HG03520 (cell line): ENCODE measurements at regions not wholly inside any gene's neighbourhood (a gene's known extent, or its start where the extent isn't known, plus 50 kb on each side); places are given as distances from the start of the nearest gene placed in this dataset.
A peak's percentile ranks its signal among the peaks of the same experiment; 100 is the strongest.
"Not testable (repeated sequence)": the region's sequence is repeated elsewhere in the genome, so short reads cannot be mapped to it uniquely, and the experiment has no call there.

Source experiments
- ATAC-seq: cut with Tn5 transposase; IDR thresholded peaks from one replicate; pipeline ENCODE4 v1.9.1; 2021; ENCODE audit warnings: mild to moderate bottlenecking, moderate library complexity; ENCODE audit not compliant: unreplicated experiment

DNA sequence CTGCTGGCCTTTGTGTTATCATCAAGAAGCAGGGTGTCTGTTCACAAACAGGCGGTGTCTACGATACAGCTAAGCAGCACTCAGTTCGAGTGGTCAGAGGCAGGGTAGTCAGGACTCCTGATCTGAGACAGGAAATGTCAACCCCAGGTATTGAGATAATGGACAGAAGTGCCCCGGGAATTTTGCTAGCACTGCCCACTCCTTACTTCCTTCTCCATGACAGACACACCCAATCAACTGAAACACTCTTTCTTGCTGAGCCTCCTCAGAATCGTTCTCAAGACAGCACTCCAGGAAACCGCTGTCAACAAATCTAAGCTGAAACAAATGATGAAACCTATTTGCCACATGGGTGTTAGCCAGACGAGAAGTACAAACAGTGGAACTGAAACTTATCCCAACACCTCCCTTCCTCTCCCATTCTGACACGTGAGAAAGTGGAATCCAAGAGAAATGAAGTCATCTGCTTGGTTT, 109.3 kb downstream of the GTF2IRD2B start:
- not testable (repeated sequence) for ATAC-seq

- not testable (repeated sequence) for ATAC-seq
These were observed 113.1 kb downstream of the GTF2IRD2B start for GRCh38 chr7:75205367-75206085.

DNA sequence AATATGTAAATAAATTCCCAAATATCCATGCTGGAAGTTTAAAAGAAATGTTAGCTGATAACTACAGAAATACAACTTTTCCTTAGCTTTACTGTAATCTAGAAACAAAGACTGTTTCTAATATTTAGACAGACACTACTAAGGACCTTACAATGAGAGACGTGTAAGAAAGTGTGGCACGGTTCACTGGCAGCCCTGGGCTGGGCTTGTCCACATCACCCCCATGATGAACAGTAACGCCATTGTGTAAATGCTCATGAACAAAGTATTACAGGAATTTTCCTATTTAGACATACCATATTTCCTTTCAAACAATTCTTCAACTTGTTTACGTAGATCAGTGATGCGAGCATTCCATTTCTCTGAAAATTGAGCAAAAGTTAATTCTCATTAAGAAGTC, 123.1 kb downstream of the GTF2IRD2B start:
- ATAC-seq, result not testable (repeated sequence)

- ATAC-seq, result not testable (repeated sequence)
These were observed 124.6 kb downstream of the GTF2IRD2B start for GRCh38 chr7:75216963-75217362.

GRCh38 chr7:75226102-75226501, 133.7 kb downstream of the GTF2IRD2B start:
- not testable (repeated sequence) for ATAC-seq

DNA sequence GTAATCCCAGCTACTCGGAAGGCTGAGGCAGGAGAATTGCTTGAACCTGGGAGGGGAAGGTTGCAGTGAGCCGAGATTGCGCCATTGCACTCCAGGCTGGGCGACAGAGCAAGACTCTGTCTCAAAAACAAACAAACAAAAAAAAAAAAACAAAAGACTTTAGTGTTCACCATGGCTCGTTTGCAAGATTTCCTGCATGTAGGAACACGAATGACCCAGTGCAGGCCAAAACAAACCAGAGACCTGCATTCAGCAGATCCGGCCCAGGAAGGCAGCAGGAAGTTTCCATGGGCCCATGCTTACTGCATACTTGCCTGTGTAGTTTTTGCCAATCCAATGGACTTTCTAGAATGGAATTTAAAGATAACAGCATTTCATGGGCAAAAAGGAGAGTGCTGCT, 137.2 kb downstream of the GTF2IRD2B start:
- ATAC-seq, result not testable (repeated sequence)

- ATAC-seq, result not testable (repeated sequence)
These were observed 138.2 kb downstream of the GTF2IRD2B start for GRCh38 chr7:75230558-75230957.

DNA sequence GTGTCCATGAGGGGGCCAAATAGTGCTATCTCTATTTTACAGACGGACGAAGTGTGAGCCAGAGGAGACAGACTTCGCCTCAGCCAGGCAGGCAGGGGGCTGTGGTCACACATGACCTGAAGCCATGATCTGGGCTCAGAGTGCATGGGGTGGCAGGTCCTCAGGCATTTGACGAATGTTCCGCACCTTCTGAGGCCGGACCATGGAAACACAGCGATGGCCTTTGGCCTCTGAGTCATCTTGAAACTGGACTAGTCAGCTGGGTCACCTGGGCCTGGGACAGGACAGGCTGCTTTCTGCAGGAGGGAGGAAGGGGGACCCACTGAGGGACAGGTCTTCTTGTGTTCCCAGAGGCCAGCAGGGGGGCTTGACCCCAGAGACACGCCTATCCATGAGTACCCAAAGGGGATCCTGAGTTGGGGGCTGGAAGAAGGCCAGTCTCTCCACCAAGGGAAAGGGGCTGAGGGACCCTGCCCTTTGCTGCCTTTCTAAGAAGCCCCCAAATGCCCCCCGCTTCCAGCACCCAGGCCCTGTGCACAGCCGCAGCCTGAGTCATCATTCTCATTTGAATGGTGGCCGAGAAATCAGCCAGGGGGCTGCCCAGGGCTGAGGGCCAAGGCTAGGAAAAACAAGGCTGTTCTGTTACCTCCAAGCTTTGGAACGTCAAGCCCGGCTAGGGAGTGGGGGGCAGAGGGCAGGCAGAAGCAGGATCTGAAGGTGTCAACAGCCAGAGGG, 142.9 kb downstream of the GTF2IRD2B start:
- ATAC-seq, result not testable (repeated sequence)

- not testable (repeated sequence) for ATAC-seq
These were observed 143.4 kb downstream of the GTF2IRD2B start for GRCh38 chr7:75235827-75236167.

DNA sequence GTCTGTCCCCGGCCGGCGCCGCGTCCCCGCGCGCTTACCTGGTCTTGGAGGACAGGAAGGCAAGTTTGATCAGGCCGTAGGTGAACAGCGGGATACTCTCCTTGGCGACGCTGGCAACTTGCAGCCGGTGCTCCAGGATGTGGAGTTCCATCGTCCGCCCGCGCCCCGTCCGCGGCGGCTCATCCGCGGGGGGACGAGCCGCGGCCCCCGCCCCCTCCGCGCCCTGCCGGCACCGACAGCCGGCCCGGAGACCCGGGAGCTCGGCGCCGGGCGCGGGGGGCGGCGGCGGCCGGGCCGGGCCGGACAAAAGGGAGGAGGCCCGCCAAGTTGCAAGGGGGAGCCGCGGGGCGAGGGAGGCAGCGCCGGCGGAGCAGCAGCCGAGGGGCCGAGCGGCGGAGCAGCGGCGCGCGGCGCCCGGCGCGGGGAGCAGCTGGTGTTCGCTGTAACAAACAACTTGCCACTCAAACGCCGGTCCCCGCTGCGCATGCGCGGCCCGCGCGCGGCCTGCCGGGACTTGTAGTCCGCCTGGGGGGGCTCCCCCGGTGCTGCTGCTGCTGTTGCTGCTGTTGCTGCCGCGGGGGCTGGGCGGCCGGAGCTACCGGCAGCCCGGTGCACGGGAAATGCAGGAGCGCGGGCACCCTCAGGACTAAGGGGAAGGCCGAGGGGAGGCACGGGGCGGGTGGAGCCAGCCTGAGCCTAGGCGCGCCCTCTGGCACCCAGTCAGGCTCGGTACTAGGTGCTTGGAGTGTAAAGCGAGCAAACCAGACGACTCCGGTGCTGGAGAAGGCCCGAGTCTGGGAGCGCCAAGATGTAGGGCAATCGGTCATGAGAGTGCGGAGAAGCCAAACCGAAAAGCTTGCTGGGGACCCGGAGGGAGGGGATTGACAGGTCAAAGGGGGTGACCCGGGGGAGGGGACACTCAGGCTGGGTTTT, 145.1 kb downstream of the GTF2IRD2B start:
- ATAC-seq, result peak; percentile 87

DNA sequence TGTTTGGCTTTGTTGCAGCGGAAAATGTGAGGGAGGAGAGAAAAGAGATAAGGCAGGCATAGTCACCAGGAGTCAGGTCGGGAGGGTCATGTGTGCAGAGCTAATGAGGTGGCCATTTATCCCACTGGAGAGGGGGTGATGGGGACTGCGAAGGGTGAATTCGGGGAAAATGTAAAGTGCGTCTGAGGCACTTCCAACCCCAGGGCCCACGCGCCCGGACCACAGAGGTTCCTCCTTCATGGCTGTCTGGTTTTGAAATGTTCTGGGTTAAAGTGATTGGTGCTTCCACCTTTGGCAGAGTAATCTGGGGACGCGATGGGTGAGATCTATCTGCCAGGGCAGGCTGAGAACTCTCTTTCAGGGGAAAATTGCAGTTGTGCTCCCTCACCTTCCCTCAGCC, 145.9 kb downstream of the GTF2IRD2B start:
- not testable (repeated sequence) for ATAC-seq

- not testable (repeated sequence) for ATAC-seq
These were observed 151.2 kb downstream of the GTF2IRD2B start for GRCh38 chr7:75243638-75244037.

- ATAC-seq, result not testable (repeated sequence)
These were observed 147.2 kb upstream of the TRIM73 start for GRCh38 chr7:75248216-75248615.

- ATAC-seq, result not testable (repeated sequence)
These were observed 141.2 kb upstream of the TRIM73 start for GRCh38 chr7:75254238-75254637.

- not testable (repeated sequence) for ATAC-seq
These were observed 138.0 kb upstream of the TRIM73 start for GRCh38 chr7:75257442-75257841.

DNA sequence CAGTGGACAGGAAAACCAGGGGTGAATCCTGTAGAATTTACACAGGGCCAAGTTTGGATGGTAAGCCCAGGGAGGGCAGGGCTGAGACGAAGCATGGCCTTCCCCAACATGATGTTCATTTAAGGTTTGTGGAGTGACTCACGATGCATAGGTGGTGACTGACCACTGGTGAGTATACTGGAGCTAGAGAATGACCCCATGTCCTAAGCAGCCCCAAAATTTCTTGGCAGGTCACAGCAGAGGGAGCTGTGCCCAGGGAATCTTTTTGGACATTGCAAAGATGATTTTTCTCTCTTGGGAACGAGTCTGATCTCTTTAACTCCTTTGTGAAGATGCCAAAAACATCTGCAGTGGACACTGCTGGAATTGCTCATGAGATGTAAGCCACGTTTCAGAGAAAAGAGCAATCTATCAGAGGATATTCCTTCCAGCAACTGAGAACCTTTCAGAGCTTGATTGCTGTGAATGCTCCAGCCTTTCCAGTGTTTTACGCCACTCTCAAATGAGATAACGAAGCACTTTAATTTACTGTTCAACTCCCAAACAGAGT, 135.9 kb upstream of the TRIM73 start:
- ATAC-seq, result not testable (repeated sequence)

GRCh38 chr7:75261660-75262059, 133.8 kb upstream of the TRIM73 start:
- not testable (repeated sequence) for ATAC-seq

DNA sequence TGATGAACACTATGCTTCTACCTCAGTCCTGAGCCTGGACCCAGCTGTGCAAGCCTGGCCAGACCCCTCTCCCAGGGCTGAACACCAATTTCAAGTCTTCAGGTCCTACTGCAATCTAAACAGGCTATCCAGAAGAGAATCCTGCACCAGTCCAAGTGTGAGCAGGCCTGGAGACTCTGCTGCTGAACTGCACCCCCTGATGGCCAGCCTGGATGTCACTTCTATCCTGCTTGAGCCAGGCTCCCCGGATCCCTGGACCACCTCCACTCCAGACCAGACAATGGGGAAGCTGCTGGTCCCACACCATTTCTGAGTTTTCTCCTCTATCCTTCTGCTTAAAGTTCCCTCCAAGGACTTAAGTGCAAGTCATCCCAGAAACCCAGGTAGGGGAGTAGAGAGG, 127.3 kb upstream of the TRIM73 start:
- ATAC-seq, result not testable (repeated sequence)

DNA sequence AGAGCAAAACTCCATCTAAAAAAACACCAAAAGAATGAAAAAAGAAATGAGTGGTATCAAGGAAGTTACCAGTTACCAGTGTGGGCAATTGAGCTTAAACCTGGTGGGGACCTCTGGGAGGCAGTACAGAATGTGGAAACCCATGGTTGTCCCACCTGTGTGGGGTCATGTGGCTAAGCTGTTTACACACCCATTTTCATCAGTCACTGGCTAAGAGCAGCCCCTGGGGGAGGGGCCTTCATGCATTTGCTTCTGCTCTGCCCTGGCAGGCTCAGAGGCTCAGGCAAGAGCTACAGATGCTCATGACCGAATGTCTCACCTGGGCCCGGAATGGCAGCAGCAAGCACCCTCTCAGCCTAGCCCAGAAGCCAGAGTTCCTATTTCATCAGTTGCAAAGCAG, 126.3 kb upstream of the TRIM73 start:
- not testable (repeated sequence) for ATAC-seq

DNA sequence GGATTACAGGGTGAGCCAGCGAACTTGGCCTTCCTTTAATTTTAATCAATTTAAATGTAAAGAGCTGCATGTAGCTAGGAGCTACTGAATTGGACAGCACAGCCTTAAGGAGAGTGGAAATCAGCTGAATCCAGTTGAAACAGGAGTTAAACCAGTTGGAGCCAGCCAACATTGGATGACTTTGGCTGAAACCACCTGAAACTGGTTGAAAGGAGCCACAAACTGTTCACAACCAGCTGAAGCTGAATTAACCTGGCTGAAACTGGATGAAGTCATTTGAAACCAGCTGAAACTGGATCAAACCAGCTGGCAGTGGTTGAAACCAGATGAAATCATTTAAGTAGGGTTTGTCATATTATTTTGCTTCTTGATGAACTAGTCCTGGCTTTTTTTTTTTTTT, 121.3 kb upstream of the TRIM73 start:
- ATAC-seq, result not testable (repeated sequence)
